GM13977 (cell line): ENCODE measurements at regions not wholly inside any gene's neighbourhood (a gene's known extent, or its start where the extent isn't known, plus 50 kb on each side); places are given as distances from the start of the nearest gene placed in this dataset.

ENCODE experiments used
- DNase-seq: peaks from one replicate; pipeline ENCODE4 v3.0.0; 2012; ENCODE audit warnings: low spot score
- in situ Hi-C: fragments of 300-500 bp; cut with MboI; formaldehyde crosslinking; loops from one replicate; pipeline ENCODE4 v1.12.0; 2022; ENCODE audit warnings: low sequenced_read_pairs, low pct_unique_long_range_greater_than_20kb, mixed read lengths, inconsistent platforms; ENCODE audit not compliant: unreplicated experiment
- TF ChIP-seq, protein P1 (sequence below): IDR thresholded peaks from 2 replicates; pipeline ENCODE4 v1.5.1; 2012; ENCODE audit warnings: mild to moderate bottlenecking, control low read depth; ENCODE audit not compliant: insufficient read depth; ENCODE audit errors: extremely low read depth, missing control alignments

DNA sequence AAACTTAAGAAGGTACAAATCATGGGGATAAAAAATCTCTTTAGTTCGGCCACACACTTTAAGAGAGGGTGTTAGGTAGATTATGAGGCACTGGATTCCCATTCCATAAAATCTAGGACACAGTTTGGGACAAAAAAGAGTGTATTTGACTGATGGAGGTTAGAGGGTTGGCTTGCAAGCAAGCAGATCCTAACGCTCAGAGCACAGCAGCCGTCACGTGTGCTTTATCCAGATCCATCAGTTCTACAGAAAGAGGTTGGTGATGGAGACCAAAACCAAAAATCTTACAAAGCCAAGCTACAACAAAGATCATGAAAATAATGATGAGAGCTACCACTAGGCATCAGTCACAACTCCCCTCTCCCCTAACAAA is 549.4 kb downstream of the TNS3 start:
- DNase-seq = no peak
- TF ChIP-seq, protein P1, sequence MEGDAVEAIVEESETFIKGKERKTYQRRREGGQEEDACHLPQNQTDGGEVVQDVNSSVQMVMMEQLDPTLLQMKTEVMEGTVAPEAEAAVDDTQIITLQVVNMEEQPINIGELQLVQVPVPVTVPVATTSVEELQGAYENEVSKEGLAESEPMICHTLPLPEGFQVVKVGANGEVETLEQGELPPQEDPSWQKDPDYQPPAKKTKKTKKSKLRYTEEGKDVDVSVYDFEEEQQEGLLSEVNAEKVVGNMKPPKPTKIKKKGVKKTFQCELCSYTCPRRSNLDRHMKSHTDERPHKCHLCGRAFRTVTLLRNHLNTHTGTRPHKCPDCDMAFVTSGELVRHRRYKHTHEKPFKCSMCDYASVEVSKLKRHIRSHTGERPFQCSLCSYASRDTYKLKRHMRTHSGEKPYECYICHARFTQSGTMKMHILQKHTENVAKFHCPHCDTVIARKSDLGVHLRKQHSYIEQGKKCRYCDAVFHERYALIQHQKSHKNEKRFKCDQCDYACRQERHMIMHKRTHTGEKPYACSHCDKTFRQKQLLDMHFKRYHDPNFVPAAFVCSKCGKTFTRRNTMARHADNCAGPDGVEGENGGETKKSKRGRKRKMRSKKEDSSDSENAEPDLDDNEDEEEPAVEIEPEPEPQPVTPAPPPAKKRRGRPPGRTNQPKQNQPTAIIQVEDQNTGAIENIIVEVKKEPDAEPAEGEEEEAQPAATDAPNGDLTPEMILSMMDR = no peak
- in situ Hi-C loops = no loop called here

DNA sequence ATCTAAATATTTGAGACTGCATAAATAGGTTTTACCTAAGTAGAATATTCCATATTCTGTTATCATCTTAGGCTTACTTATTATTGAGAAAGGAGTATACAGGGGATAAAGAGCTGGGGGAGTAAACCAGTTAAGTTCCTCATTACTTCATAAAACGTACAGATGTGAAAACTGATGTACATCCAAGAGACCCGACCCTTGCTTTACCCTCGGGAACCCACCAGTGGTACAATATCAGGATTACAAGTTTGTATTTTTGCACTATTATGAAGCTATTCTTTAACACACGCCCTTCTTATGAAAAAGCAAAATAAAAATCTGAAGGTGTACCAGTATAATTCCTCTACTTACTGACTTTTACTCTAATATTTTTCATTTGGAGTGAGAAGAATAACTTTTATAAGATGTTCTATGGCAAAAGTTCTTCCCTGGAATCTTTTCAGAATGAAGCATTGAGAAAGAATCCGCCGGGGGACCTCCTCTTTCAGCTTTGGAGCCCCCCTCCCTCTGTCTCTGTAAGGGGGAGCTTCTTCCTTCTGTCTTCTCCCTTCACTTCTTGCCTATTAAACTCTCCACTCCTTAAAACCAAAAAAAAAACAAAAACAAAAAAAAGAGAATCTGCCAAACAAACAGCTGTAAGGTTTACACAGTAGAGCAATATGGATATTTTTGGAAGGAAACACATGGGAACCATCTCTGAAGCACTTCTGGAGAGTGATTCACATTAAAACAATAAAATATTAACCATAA is 550.0 kb downstream of the TNS3 start:
- in situ Hi-C loops = no loop called here
- TF ChIP-seq, protein P1 = no peak
- DNase-seq = no peak

DNA sequence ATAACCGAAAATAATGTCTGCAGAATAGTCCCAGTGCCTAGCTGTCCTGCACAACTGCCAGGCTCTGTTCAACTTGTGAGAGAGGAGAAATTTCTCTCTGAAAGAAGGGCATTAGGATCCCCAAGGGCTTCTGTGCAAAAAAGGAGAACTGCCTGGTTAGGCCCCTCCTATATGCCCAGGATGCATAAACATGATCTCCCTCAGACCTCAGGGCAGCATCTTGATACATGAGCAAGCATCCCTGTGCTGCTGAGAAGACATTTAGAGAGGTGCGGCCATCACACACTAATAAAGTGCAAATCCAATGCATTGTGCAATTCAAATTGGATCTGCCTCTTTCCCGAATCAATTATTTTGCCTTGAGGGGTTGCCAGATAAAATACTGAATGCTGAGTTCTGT is 553.6 kb downstream of the TNS3 start:
- in situ Hi-C loops = no loop called here
- TF ChIP-seq, protein P1 = no peak
- no peak for DNase-seq

DNA sequence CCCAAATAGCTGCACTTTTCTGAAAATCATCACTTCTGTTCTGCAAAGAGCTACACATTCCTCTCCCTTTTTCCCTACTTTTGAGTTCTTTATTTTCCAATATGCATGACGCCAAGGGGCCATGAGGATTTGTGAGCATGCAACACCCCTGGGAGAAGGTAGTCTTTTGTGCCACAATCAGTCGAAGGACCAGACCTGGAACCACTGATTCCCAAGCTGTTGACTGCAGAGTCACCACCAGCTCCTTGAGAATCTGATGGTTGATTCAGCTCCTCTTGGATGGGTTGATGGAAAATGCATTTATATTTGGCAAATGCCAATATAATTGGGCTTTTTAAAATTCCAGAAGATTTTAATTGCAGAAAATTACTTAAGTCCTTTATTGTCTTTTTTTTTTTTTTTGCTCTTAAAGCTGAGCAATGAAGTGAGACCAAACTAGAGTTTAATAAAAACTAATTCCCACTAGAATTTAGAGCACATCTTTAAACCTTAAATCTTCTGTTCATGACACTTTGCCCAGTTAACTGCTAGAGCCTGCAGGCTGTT is 554.1 kb downstream of the TNS3 start:
- in situ Hi-C loops = no loop called here

DNA sequence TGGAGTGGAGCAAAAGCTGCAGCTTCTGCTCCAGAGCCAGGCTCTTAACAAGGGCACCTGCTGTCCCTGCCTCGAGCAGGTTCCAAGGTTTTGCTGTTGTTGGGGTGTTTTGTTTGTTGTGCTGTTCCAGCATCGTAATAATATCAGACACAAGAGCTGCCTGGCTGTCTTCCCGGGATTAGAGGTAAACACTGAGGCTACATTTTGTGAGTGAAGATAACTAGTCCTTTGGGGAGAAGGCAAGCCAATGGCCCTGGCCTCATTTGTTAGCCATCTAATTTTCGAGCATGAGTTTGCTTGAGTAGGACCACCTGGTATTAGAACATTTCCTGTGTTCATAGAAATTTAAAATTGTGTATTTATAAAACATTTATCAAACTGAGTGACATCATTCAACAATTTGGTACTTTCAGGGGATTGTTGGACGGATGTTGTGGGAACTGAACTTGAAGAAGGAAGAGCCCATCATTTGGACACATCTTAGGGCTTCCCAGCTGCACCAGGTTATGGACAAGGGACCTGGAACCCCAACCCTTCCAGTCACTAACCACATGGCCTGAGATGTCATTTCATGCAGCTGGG is 555.0 kb downstream of the TNS3 start:
- in situ Hi-C loops = no loop called here
- DNase-seq = no peak
- TF ChIP-seq, protein P1 = no peak

More for the DNA sequence above, 554.1 kb downstream of the TNS3 start:
- no peak for DNase-seq
- TF ChIP-seq, protein P1 = no peak

DNA sequence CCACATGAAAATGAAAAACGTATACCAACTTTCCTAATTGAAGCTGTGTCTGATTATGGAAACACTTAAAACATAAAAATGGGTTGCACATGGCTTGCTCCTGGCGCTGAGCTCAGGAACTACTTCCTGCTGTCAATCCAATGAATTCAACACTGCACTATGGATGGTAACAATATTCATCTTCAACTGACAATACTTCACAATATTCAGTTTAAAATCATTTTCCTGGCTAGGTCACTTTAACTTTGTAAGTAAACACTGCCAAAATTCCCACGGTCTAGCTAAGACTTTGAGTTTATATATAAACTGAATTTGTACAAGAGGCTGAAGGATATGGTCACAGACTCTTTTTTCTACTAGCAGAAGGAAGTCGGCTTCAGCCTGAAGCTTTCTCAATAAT is 556.9 kb downstream of the TNS3 start:
- no peak for DNase-seq
- TF ChIP-seq, protein P1 = no peak

More for the DNA sequence above, 556.9 kb downstream of the TNS3 start:
- in situ Hi-C loops = no loop called here
